ENCODE measurements at regions not wholly inside any gene's neighbourhood (a gene's known extent, or its start where the extent isn't known, plus 50 kb on each side); places are given as distances from the start of the nearest gene placed in this dataset.

- no peak for DNase-seq (ENCODE audit: low read depth, low spot score)
Measured at GRCh38 chr2:148567716-148568115, 76.8 kb upstream of the EPC2 start.

- no peak for DNase-seq (ENCODE audit: low read depth, low spot score)
Measured at GRCh38 chr2:148568597-148568996, 76.0 kb upstream of the EPC2 start.

- no peak for DNase-seq (ENCODE audit: low read depth, low spot score)
Measured at GRCh38 chr2:148569221-148569620, 75.3 kb upstream of the EPC2 start.

- DNase-seq (ENCODE audit: low read depth, low spot score) = no peak
Measured at GRCh38 chr2:148570989-148571388, 73.6 kb upstream of the EPC2 start.

- no peak for DNase-seq (ENCODE audit: low read depth, low spot score)
Measured at GRCh38 chr2:148577845-148578492, 66.6 kb upstream of the EPC2 start.

- DNase-seq (ENCODE audit: low read depth, low spot score) = no peak
Measured at GRCh38 chr2:148578493-148578884, 66.1 kb upstream of the EPC2 start.

GRCh38 chr2:148582679-148583511, 61.7 kb upstream of the EPC2 start:
- DNase-seq (ENCODE audit: low read depth, low spot score) = peak; percentile 36

- DNase-seq (ENCODE audit: low read depth, low spot score) = no peak
Measured at GRCh38 chr2:148585696-148586095, 58.9 kb upstream of the EPC2 start.

GRCh38 chr2:148586522-148587128, 57.9 kb upstream of the EPC2 start:
- no peak for DNase-seq (ENCODE audit: low read depth, low spot score)

GRCh38 chr2:148590612-148591011, 53.9 kb upstream of the EPC2 start:
- peak; percentile 18 for DNase-seq (ENCODE audit: low read depth, low spot score)

GRCh38 chr2:148592791-148593190, 51.8 kb upstream of the EPC2 start:
- no peak for DNase-seq (ENCODE audit: low read depth, low spot score)

- peak; percentile 69 for DNase-seq (ENCODE audit: low read depth, low spot score)
Measured at GRCh38 chr2:148593421-148593820, 51.1 kb upstream of the EPC2 start.

- no peak for DNase-seq (ENCODE audit: low read depth, low spot score)
Measured at GRCh38 chr2:148594216-148594615, 50.3 kb upstream of the EPC2 start.

All from astrocyte of the hippocampus (primary cell).